OCI-LY1 (cell line): ENCODE measurements at regions not wholly inside any gene's neighbourhood (a gene's known extent, or its start where the extent isn't known, plus 50 kb on each side); places are given as distances from the start of the nearest gene placed in this dataset.

ENCODE experiments used
- CTCF ChIP-seq: fragments of 200-600 bp; sonication (generic), shearing (Covaris generic); IDR thresholded peaks from 2 replicates; pipeline ENCODE4 v1.5.1; 2017; ENCODE audit warnings: mild to moderate bottlenecking, antibody characterized with exemption, low read length, moderate library complexity, mixed read lengths
- EZH2 ChIP-seq: fragments of 200-600 bp; sonication (generic), shearing (Covaris generic); IDR thresholded peaks from 2 replicates; pipeline ENCODE4 v1.8.0; 2017; ENCODE audit warnings: borderline replicate concordance, mixed run types, mild to moderate bottlenecking, antibody characterized with exemption, low read length, moderate library complexity, mixed read lengths

DNA sequence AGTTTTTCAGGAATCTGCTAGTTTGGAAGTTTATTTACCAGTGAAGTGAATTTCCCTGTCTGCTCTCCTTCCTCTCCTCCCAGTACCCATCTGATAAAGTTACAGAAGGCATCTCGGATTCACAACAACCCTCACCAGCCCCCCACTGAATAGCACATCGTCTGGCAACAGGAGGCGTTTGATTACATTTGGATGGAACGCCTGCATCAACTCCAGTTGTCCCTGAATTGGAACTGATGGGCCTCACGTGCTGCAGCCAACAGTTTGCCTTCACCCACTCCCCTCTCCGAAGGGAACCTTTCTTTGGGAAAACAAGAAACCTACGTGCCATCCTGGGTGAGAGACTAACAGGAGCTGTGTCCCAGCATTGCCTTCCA, 59.5 kb upstream of the BCL6 start:
- TF ChIP-seq CTCF (no peak), EZH2 (no peak)
